H1 (cell line): ENCODE measurements at regions not wholly inside any gene's neighbourhood (a gene's known extent, or its start where the extent isn't known, plus 50 kb on each side); places are given as distances from the start of the nearest gene placed in this dataset.

Experiments
- CTCF ChIA-PET: fragments of 300-600 bp; sonication (Branson Sonifier 250); formaldehyde crosslinking; loops from one replicate; lab custom pipeline; 2021; ENCODE audit not compliant: partially characterized antibody; lab: Charles Lee
- POLR2A ChIA-PET: fragments of 300-600 bp; sonication (Branson Sonifier 250); formaldehyde crosslinking; loops from one replicate; lab custom pipeline; 2021; ENCODE audit warnings: inconsistent platforms; ENCODE audit not compliant: partially characterized antibody; lab: Charles Lee
- DNase-seq, 2 experiments: peaks; one replicate each; pipeline versions ENCODE4 v3.0.0 to v3.0.0-alpha.2; 2010 to 2022; ENCODE audit warnings: low spot score in 2 of 2, low read depth in 1 of 2, mixed read lengths in 1 of 2
- FAIRE-seq: peaks from 2 replicates; lab custom pipeline; 2011; peaks lifted over from hg19 to GRCh38; lab: Jason Lieb, UNC
- H2AFZ ChIP-seq: 2 replicates; pipeline ENCODE4 v1.8.1; 2012; ENCODE audit warnings: low read length, inconsistent platforms
- H2AK5ac ChIP-seq: 2 replicates; pipeline ENCODE4 v1.6.1; 2013; ENCODE audit warnings: low read depth, low read length
- H2BK120ac ChIP-seq: replicated peaks from 2 replicates; pipeline ENCODE3; 2013; ENCODE audit warnings: low read depth, low read length, inconsistent platforms
- H2BK12ac ChIP-seq: 2 replicates; pipeline ENCODE4 v1.6.1; 2013; ENCODE audit warnings: low read depth, low read length
- H2BK15ac ChIP-seq: 2 replicates; pipeline ENCODE4 v1.6.1; 2013; ENCODE audit warnings: low read length
- H2BK20ac ChIP-seq: 2 replicates; pipeline ENCODE4 v1.6.1; 2013; ENCODE audit warnings: low read length
- H2BK5ac ChIP-seq: 2 replicates; pipeline ENCODE4 v1.6.1; 2013; ENCODE audit warnings: low read depth, low read length
- H3K14ac ChIP-seq: 2 replicates; pipeline ENCODE4 v1.6.1; 2013; ENCODE audit warnings: inconsistent platforms; ENCODE audit not compliant: insufficient read length
- H3K18ac ChIP-seq: 2 replicates; pipeline ENCODE4 v1.6.1; 2013; ENCODE audit warnings: low read length; ENCODE audit errors: extremely low read depth
- H3K23ac ChIP-seq: 2 replicates; pipeline ENCODE4 v1.6.1; 2013; ENCODE audit warnings: inconsistent platforms; ENCODE audit not compliant: insufficient read length
- H3K23me2 ChIP-seq: 2 replicates; pipeline ENCODE4 v1.6.1; 2013; ENCODE audit warnings: low read depth, low read length
- H3K27ac ChIP-seq: 2 replicates; pipeline ENCODE4 v1.6.1; 2011; ENCODE audit warnings: low read depth, low read length, inconsistent platforms
- H3K27me3 ChIP-seq, 4 experiments: replicated peaks in 1 of 4; 1 replicate in 1 of 4; 2 replicates in 3 of 4; pipeline versions ENCODE4 v1.6.1 to v1.8.1; 2011 to 2013; ENCODE audit warnings: low read length in 3 of 4, mild to moderate bottlenecking in 3 of 4, inconsistent platforms in 2 of 4, mixed read lengths in 2 of 4, moderate library complexity in 1 of 4; ENCODE audit not compliant: control insufficient read depth in 3 of 4, insufficient read depth in 3 of 4; ENCODE audit errors: extremely low read depth in 1 of 4
- H3K36me3 ChIP-seq, 4 experiments: 2 replicates each; pipeline versions ENCODE4 v1.6.1 to v1.8.1; 2011 to 2013; ENCODE audit warnings: mild to moderate bottlenecking in 4 of 4, low read length in 3 of 4, moderate library complexity in 2 of 4, control low read depth in 1 of 4, inconsistent platforms in 1 of 4; ENCODE audit not compliant: insufficient read depth in 4 of 4, control insufficient read depth in 2 of 4
- H3K4ac ChIP-seq: replicated peaks from 2 replicates; pipeline ENCODE3; 2013; ENCODE audit warnings: low read length, low read depth, mixed read lengths, inconsistent platforms; ENCODE audit not compliant: insufficient read length
- H3K4me1 ChIP-seq, 4 experiments: replicated peaks in 1 of 4; 1 replicate in 1 of 4; 2 replicates in 3 of 4; pipeline versions ENCODE4 v1.6.1 to v1.8.1; 2011 to 2013; ENCODE audit warnings: low read length in 3 of 4, inconsistent platforms in 2 of 4, mixed read lengths in 1 of 4; ENCODE audit not compliant: insufficient read depth in 4 of 4, control insufficient read depth in 3 of 4
- H3K4me2 ChIP-seq, 2 experiments: 2 replicates each; pipeline versions ENCODE4 v1.6.1 to v1.8.1; 2011 to 2013; ENCODE audit warnings: low read depth in 2 of 2, low read length in 2 of 2, control low read depth in 1 of 2, inconsistent platforms in 1 of 2, mild to moderate bottlenecking in 1 of 2; ENCODE audit not compliant: insufficient read depth in 1 of 2
- H3K4me3 ChIP-seq, 4 experiments: fragments of 200-600, 300-600 bp in 1 of 4; sonication (generic), shearing (Covaris generic), sonication (Bioruptor Twin) in 1 of 4; 2 replicates each; pipeline versions ENCODE4 v1.5.1 to v1.8.1; 2011 to 2016; ENCODE audit warnings: low read length in 4 of 4, low read depth in 3 of 4, control low read depth in 2 of 4, inconsistent platforms in 2 of 4, mild to moderate bottlenecking in 2 of 4, mixed read lengths in 1 of 4, moderate library complexity in 1 of 4; ENCODE audit not compliant: insufficient read depth in 2 of 4; ENCODE audit errors: extremely low read depth in 1 of 4
- H3K56ac ChIP-seq: replicated peaks from 2 replicates; pipeline ENCODE3; 2013; ENCODE audit warnings: low read depth, mild to moderate bottlenecking, mixed read lengths, low read length, inconsistent platforms; ENCODE audit not compliant: insufficient read length
- H3K79me1 ChIP-seq: 2 replicates; pipeline ENCODE4 v1.6.1; 2013; ENCODE audit warnings: low read depth, low read length, control low read depth
- H3K79me2 ChIP-seq, 2 experiments: 2 replicates each; pipeline versions ENCODE4 v1.6.1 to v1.8.1; 2012 to 2013; ENCODE audit warnings: low read length in 2 of 2, mild to moderate bottlenecking in 2 of 2, inconsistent platforms in 1 of 2; ENCODE audit not compliant: insufficient read depth in 2 of 2, control insufficient read depth in 1 of 2
- H3K9ac ChIP-seq, 4 experiments: replicated peaks in 1 of 4; 1 replicate in 1 of 4; 2 replicates in 3 of 4; pipeline versions ENCODE4 v1.6.1 to v1.8.1; 2011 to 2013; ENCODE audit warnings: low read depth in 3 of 4, low read length in 3 of 4, control low read depth in 2 of 4, mild to moderate bottlenecking in 2 of 4, moderate library complexity in 2 of 4, inconsistent platforms in 1 of 4; ENCODE audit errors: extremely low read depth in 1 of 4
- H3K9me3 ChIP-seq, 2 experiments: 2 replicates each; pipeline versions ENCODE4 v1.6.1 to v1.8.1; 2012 to 2013; ENCODE audit warnings: mild to moderate bottlenecking in 2 of 2, moderate library complexity in 2 of 2, control low read depth in 1 of 2, inconsistent platforms in 1 of 2, low read depth in 1 of 2, low read length in 1 of 2, mixed read lengths in 1 of 2; ENCODE audit not compliant: insufficient read depth in 2 of 2
- H4K20me1 ChIP-seq, 2 experiments: replicated peaks in 1 of 2; 2 replicates each; pipeline versions ENCODE3 to v1.8.1; 2011 to 2013; ENCODE audit warnings: inconsistent platforms in 2 of 2, low read length in 2 of 2, mild to moderate bottlenecking in 1 of 2; ENCODE audit not compliant: insufficient read depth in 2 of 2, control insufficient read depth in 1 of 2
- H4K5ac ChIP-seq: 2 replicates; pipeline ENCODE4 v1.6.1; 2013; ENCODE audit warnings: low read length, low read depth, mixed read lengths, inconsistent platforms; ENCODE audit not compliant: insufficient read length
- H4K8ac ChIP-seq: 2 replicates; pipeline ENCODE4 v1.8.0; 2013; ENCODE audit warnings: mild to moderate bottlenecking, moderate library complexity, low read length, inconsistent platforms; ENCODE audit not compliant: insufficient read depth; ENCODE audit errors: extremely low read depth
- H4K91ac ChIP-seq: replicated peaks from 2 replicates; pipeline ENCODE3; 2013; ENCODE audit warnings: low read length, mixed read lengths, inconsistent platforms; ENCODE audit not compliant: insufficient read length
- ASH2L ChIP-seq: fragments of 200-600, 300-600 bp; sonication (generic); IDR thresholded peaks from one replicate; pipeline ENCODE4 v1.7.1; 2017; ENCODE audit warnings: low read length
- EGR1 ChIP-seq: IDR thresholded peaks from 2 replicates; pipeline ENCODE4 v1.6.1; 2011; ENCODE audit warnings: low read depth, low read length, borderline replicate concordance
- EP300 ChIP-seq, 2 experiments: IDR thresholded peaks; 1 replicate in 1 of 2; 2 replicates in 1 of 2; pipeline ENCODE4 v1.6.1; 2011 to 2012; ENCODE audit warnings: low read depth in 2 of 2, low read length in 2 of 2, mild to moderate bottlenecking in 2 of 2, borderline replicate concordance in 1 of 2, inconsistent platforms in 1 of 2, moderate library complexity in 1 of 2
- GABPA ChIP-seq: IDR thresholded peaks from 2 replicates; pipeline ENCODE4 v1.6.1; 2011; ENCODE audit warnings: mild to moderate bottlenecking, low read length, moderate library complexity, borderline replicate concordance; ENCODE audit not compliant: insufficient read depth
- KDM1A ChIP-seq: fragments of 200-600, 300-600 bp; sonication (generic); IDR thresholded peaks from 2 replicates; pipeline ENCODE4 v1.7.1; 2016; ENCODE audit warnings: mild to moderate bottlenecking, low read length, borderline replicate concordance
- KDM4A ChIP-seq: IDR thresholded peaks from one replicate; pipeline ENCODE4 v1.7.1; 2012; ENCODE audit warnings: low read depth, mild to moderate bottlenecking, moderate library complexity, low read length, inconsistent platforms; ENCODE audit not compliant: severe bottlenecking
- MAFK ChIP-seq: IDR thresholded peaks from 2 replicates; pipeline ENCODE4 v1.6.1; 2012; ENCODE audit warnings: low read depth, mild to moderate bottlenecking, improper control_type of control experiment, low read length
- RAD21 ChIP-seq, 2 experiments: IDR thresholded peaks in 1 of 2; conservative IDR thresholded peaks in 1 of 2; 2 replicates each; pipeline ENCODE4 v1.6.1; 2011; ENCODE audit warnings: low read depth in 2 of 2, low read length in 2 of 2, improper control_type of control experiment in 1 of 2, inconsistent platforms in 1 of 2, mild to moderate bottlenecking in 1 of 2, moderate library complexity in 1 of 2
- SAP30 ChIP-seq: fragments of 300-600 bp; sonication (generic); IDR thresholded peaks from 2 replicates; pipeline ENCODE4 v1.7.1; 2012; ENCODE audit warnings: low read length, moderate library complexity, mild to moderate bottlenecking, inconsistent platforms; ENCODE audit not compliant: insufficient read depth, insufficient replicate concordance
- SP4 ChIP-seq: IDR thresholded peaks from 2 replicates; pipeline ENCODE4 v1.6.1; 2012; ENCODE audit warnings: low read length, inconsistent platforms
- SUZ12 ChIP-seq: fragments of 200-600 bp; sonication (generic); IDR thresholded peaks from 2 replicates; pipeline ENCODE4 v1.6.1; 2012; ENCODE audit warnings: mild to moderate bottlenecking, inconsistent platforms, low read length, moderate library complexity, mixed read lengths
- TCF12 ChIP-seq: IDR thresholded peaks from 2 replicates; pipeline ENCODE4 v1.6.1; 2011; ENCODE audit warnings: low read depth, mild to moderate bottlenecking, low read length
- YY1 ChIP-seq: IDR thresholded peaks from 2 replicates; pipeline ENCODE4 v1.6.1; 2011; ENCODE audit warnings: low read depth, mild to moderate bottlenecking, low read length
- WGBS, 2 experiments: shearing (Covaris generic) in 1 of 2; methylation state at CpG; one replicate each; pipeline versions ENCODE4 v1.1.6 to v1.1.7; 2013 to 2015; ENCODE audit warnings: low lambda C conversion rate in 2 of 2, mixed read lengths in 2 of 2, inconsistent platforms in 1 of 2, low coverage in 1 of 2, missing lambda C conversion rate in 1 of 2; ENCODE audit not compliant: insufficient replicate concordance in 2 of 2, insufficient coverage in 1 of 2, insufficient read length in 1 of 2; ENCODE audit errors: extremely low coverage in 1 of 2, missing lambda C conversion rate in 1 of 2; 5-methylcytosine and 5-hydroxymethylcytosine counted together

GRCh38 chr1:213613549-213613948 is 374.2 kb upstream of the PROX1 start:
- CTCF ChIA-PET = interaction anchor here (1.2 kb wide), 1 partner anchor 63 kb away, joined by 4 read pairs; no protein-coding TSS in a partner anchor
- POLR2A ChIA-PET = no interaction called here
- TF ChIP-seq KDM1A (no peak), SUZ12 (no peak), GABPA (no peak), MAFK (no peak), TCF12 (no peak), EP300 (IDR thresholded peaks at IDR 0.05; ENCODE audit: borderline replicate concordance in 1 of 2, low read depth in 2 of 2, low read length in 2 of 2) (no peak), RAD21 (IDR thresholded peaks at IDR 0.05 in 1 of 2, conservative IDR thresholded peaks at IDR 0.05 in 1 of 2; ENCODE audit: low read depth in 2 of 2, low read length in 2 of 2) (no peak), YY1 (no peak), ASH2L (no peak), KDM4A (no peak), SP4 (no peak), SAP30 (no peak), EGR1 (no peak)

More at GRCh38 chr1:213613549-213613948, 374.2 kb upstream of the PROX1 start:
- no peak overlapping the region for H3K27ac ChIP-seq
- no peak overlapping the region for H4K91ac ChIP-seq
- WGBS, 2 experiments = 82% methylated on average over 2 of the region's 2 CpGs; no CpG with 5 or more reads in 1 of the 2 experiments
- H2BK12ac ChIP-seq = no peak overlapping the region
- H3K79me2 ChIP-seq = no peaks in the 10 kb centered on the region
- no peaks in the 10 kb centered on the region for H4K20me1 ChIP-seq
- H2AFZ ChIP-seq = no peak overlapping the region
- H3K23me2 ChIP-seq = no peaks in the 10 kb centered on the region
- H3K4me2 ChIP-seq = no peak overlapping the region
- no peaks in the 10 kb centered on the region for H3K9me3 ChIP-seq
- H4K5ac ChIP-seq = no peak overlapping the region
- H3K9ac ChIP-seq = no peak overlapping the region
- no peaks in the 10 kb centered on the region for H3K27me3 ChIP-seq
- no peak overlapping the region for H2BK20ac ChIP-seq
- H3K56ac ChIP-seq = no peak overlapping the region
- H4K8ac ChIP-seq = no peak overlapping the region
- H3K4ac ChIP-seq = no peak overlapping the region
- H3K4me1 ChIP-seq = no peaks in the 10 kb centered on the region
- no peak overlapping the region for H2BK120ac ChIP-seq
- H3K36me3 ChIP-seq = no peaks in the 10 kb centered on the region
- no peaks in the 10 kb centered on the region for H3K79me1 ChIP-seq
- no peak overlapping the region for H3K4me3 ChIP-seq
- H3K23ac ChIP-seq = no peak overlapping the region
- no peak for FAIRE-seq
- no peak overlapping the region for H2BK15ac ChIP-seq
- DNase-seq = no peak
- no peak overlapping the region for H2AK5ac ChIP-seq
- H3K18ac ChIP-seq = no peak overlapping the region
- no peak overlapping the region for H3K14ac ChIP-seq
- H2BK5ac ChIP-seq = no peak overlapping the region
